ENCODE measurements at regions not wholly inside any gene's neighbourhood (a gene's known extent, or its start where the extent isn't known, plus 50 kb on each side); places are given as distances from the start of the nearest gene placed in this dataset.
A peak's percentile ranks its signal among the peaks of the same experiment; 100 is the strongest.

- intact Hi-C loops (cut with micrococcal nuclease) = loop anchor here (5.0 kb wide), 1 partner anchor 134 kb away; no protein-coding TSS in a partner anchor
- ChIA-PET CTCF (no interaction called here), POLR2A (no interaction called here)
- no peak for DNase-seq (ENCODE audit: unreplicated experiment)
- Mint-ChIP-seq H3K27ac (ENCODE audit: low read depth, unreplicated experiment) (no peak overlapping the region), H3K36me3 (ENCODE audit: insufficient read depth, unreplicated experiment) (peaks cover 7% of the 10 kb centered on the region), H3K9me3 (ENCODE audit: unreplicated experiment) (no peaks in the 10 kb centered on the region), H3K4me3 (ENCODE audit: unreplicated experiment) (no peak overlapping the region), H3K27me3 (ENCODE audit: insufficient read depth, unreplicated experiment) (no peaks in the 10 kb centered on the region), H3K4me1 (ENCODE audit: insufficient read depth, unreplicated experiment) (peaks cover 17% of the 10 kb centered on the region)
- BruUV-seq (replicated peaks) = no TSS peak
- TF ChIP-seq CTCF (IDR thresholded peaks at IDR 0.05; ENCODE audit: unreplicated experiment) = no peak
These were observed 65.3 kb upstream of the SMIM21 start for GRCh38 chr18:75492852-75493251.

- no peak for DNase-seq (ENCODE audit: unreplicated experiment)
- ChIA-PET CTCF (interaction anchor here (0.7 kb wide), 1 partner anchor 13 kb away, joined by 3 read pairs; no protein-coding TSS in a partner anchor), POLR2A (no interaction called here)
- Mint-ChIP-seq H3K4me1 (ENCODE audit: insufficient read depth, unreplicated experiment) (peaks cover 17% of the 10 kb centered on the region), H3K36me3 (ENCODE audit: insufficient read depth, unreplicated experiment) (peaks cover 7% of the 10 kb centered on the region), H3K27ac (ENCODE audit: low read depth, unreplicated experiment) (peak overlapping the region; percentile 59), H3K27me3 (ENCODE audit: insufficient read depth, unreplicated experiment) (no peaks in the 10 kb centered on the region), H3K9me3 (ENCODE audit: unreplicated experiment) (no peaks in the 10 kb centered on the region), H3K4me3 (ENCODE audit: unreplicated experiment) (no peak overlapping the region)
- no TSS peak for BruUV-seq (replicated peaks)
- TF ChIP-seq CTCF (IDR thresholded peaks at IDR 0.05; ENCODE audit: unreplicated experiment) = no peak
- intact Hi-C loops (cut with micrococcal nuclease) = loop anchor here (5.0 kb wide), 1 partner anchor 136 kb away; no protein-coding TSS in a partner anchor
These were observed 63.9 kb upstream of the SMIM21 start for GRCh38 chr18:75491361-75491760.

- BruUV-seq (replicated peaks) = TSS peak; percentile 87
- Mint-ChIP-seq H3K27ac (ENCODE audit: low read depth, unreplicated experiment) (peak overlapping the region; percentile 97), H3K36me3 (ENCODE audit: insufficient read depth, unreplicated experiment) (peaks cover 2% of the 10 kb centered on the region), H3K4me1 (ENCODE audit: insufficient read depth, unreplicated experiment) (peaks cover 17% of the 10 kb centered on the region), H3K27me3 (ENCODE audit: insufficient read depth, unreplicated experiment) (no peaks in the 10 kb centered on the region), H3K9me3 (ENCODE audit: unreplicated experiment) (no peaks in the 10 kb centered on the region), H3K4me3 (ENCODE audit: unreplicated experiment) (peak overlapping the region; percentile 15)
- ChIA-PET POLR2A (interaction anchor here (1.7 kb wide), 1 partner anchor 9 kb away, joined by 8 read pairs; no protein-coding TSS in a partner anchor), CTCF (interaction anchor here (0.6 to 1.1 kb wide), 2 partner anchors 10 to 41 kb away, joined by 3 read pairs; no protein-coding TSS in a partner anchor)
- peak; percentile 80 for DNase-seq (ENCODE audit: unreplicated experiment)
- intact Hi-C loops (cut with micrococcal nuclease) = loop anchor here (1.0 to 5.0 kb wide), 2 partner anchors 80 to 138 kb away; no protein-coding TSS in a partner anchor
- no peak for TF ChIP-seq CTCF (IDR thresholded peaks at IDR 0.05; ENCODE audit: unreplicated experiment)
These were observed 62.1 kb upstream of the SMIM21 start for GRCh38 chr18:75489493-75490190.

- no TSS peak for BruUV-seq (replicated peaks)
- Mint-ChIP-seq H3K4me3 (ENCODE audit: unreplicated experiment) (no peak overlapping the region), H3K4me1 (ENCODE audit: insufficient read depth, unreplicated experiment) (peaks cover 6% of the 10 kb centered on the region), H3K27ac (ENCODE audit: low read depth, unreplicated experiment) (no peak overlapping the region), H3K9me3 (ENCODE audit: unreplicated experiment) (peaks cover 8% of the 10 kb centered on the region), H3K36me3 (ENCODE audit: insufficient read depth, unreplicated experiment) (no peaks in the 10 kb centered on the region), H3K27me3 (ENCODE audit: insufficient read depth, unreplicated experiment) (no peaks in the 10 kb centered on the region)
- CTCF ChIA-PET = interaction anchor here (0.7 kb wide), 1 partner anchor 174 kb away, joined by 3 read pairs; no protein-coding TSS in a partner anchor
- POLR2A ChIA-PET = no interaction called here
- no peak for TF ChIP-seq CTCF (IDR thresholded peaks at IDR 0.05; ENCODE audit: unreplicated experiment)
- intact Hi-C loops (cut with micrococcal nuclease) = no loop called here
- no peak for DNase-seq (ENCODE audit: unreplicated experiment)
These were observed 56.2 kb upstream of the SMIM21 start for GRCh38 chr18:75483662-75484061.

Data from MCF 10A (cell line).